Stimulated activated naive CD4-positive, alpha-beta T cell treated with Interleukin-2 at 50 U/mL for 16 hours (primary cell): ENCODE measurements at regions not wholly inside any gene's neighbourhood (a gene's known extent, or its start where the extent isn't known, plus 50 kb on each side); places are given as distances from the start of the nearest gene placed in this dataset.

Experiments used
- DNase-seq: peaks from one replicate; lab custom pipeline; 2025; lab: John Stamatoyannopoulos, UW

GRCh38 chr5:56459394-56460194, 226.5 kb upstream of the ANKRD55 start:
- DNase-seq: no peak

- DNase-seq: no peak
Observed at GRCh38 chr5:56457887-56458812, 225.0 kb upstream of the ANKRD55 start.

GRCh38 chr5:56456002-56456401, 222.9 kb upstream of the ANKRD55 start:
- no peak for DNase-seq

- no peak for DNase-seq
Observed at GRCh38 chr5:56455417-56455816, 222.3 kb upstream of the ANKRD55 start.

GRCh38 chr5:56454219-56454862, 221.2 kb upstream of the ANKRD55 start:
- no peak for DNase-seq

GRCh38 chr5:56451742-56452141, 218.6 kb upstream of the ANKRD55 start:
- no peak for DNase-seq

- DNase-seq: no peak
Observed at GRCh38 chr5:56450766-56451165, 217.6 kb upstream of the ANKRD55 start.

- DNase-seq: no peak
Observed at GRCh38 chr5:56449071-56449640, 216.0 kb upstream of the ANKRD55 start.

- no peak for DNase-seq
Observed at GRCh38 chr5:56447656-56448055, 214.5 kb upstream of the ANKRD55 start.

GRCh38 chr5:56447232-56447631, 214.1 kb upstream of the ANKRD55 start:
- no peak for DNase-seq

- no peak for DNase-seq
Observed at GRCh38 chr5:56446728-56447127, 213.6 kb upstream of the ANKRD55 start.

GRCh38 chr5:56443826-56444225, 210.7 kb upstream of the ANKRD55 start:
- no peak for DNase-seq

GRCh38 chr5:56440871-56441740, 208.0 kb upstream of the ANKRD55 start:
- no peak for DNase-seq

GRCh38 chr5:56434986-56435385, 201.9 kb upstream of the ANKRD55 start:
- DNase-seq: no peak

GRCh38 chr5:56433039-56433617, 200.0 kb upstream of the ANKRD55 start:
- no peak for DNase-seq

GRCh38 chr5:56432321-56432720, 199.2 kb upstream of the ANKRD55 start:
- no peak for DNase-seq

GRCh38 chr5:56430422-56430821, 197.3 kb upstream of the ANKRD55 start:
- no peak for DNase-seq

- DNase-seq: no peak
Observed at GRCh38 chr5:56429110-56429561, 196.0 kb upstream of the ANKRD55 start.

- no peak for DNase-seq
Observed at GRCh38 chr5:56426693-56427092, 193.6 kb upstream of the ANKRD55 start.

- DNase-seq: no peak
Observed at GRCh38 chr5:56422076-56422762, 189.1 kb upstream of the ANKRD55 start.
